ENCODE measurements at regions not wholly inside any gene's neighbourhood (a gene's known extent, or its start where the extent isn't known, plus 50 kb on each side); places are given as distances from the start of the nearest gene placed in this dataset.

GRCh38 chr2:117714110-117714509 lies 100.4 kb upstream of the DDX18 start:
- no peak for TF ChIP-seq EZH2 (IDR thresholded peaks at IDR 0.05; ENCODE audit: insufficient read depth, poor library complexity, severe bottlenecking)
- no peak for TF ChIP-seq EZH2phosphoT487 (IDR thresholded peaks at IDR 0.05; ENCODE audit: insufficient read depth, low read depth)
